ENCODE measurements at regions not wholly inside any gene's neighbourhood (a gene's known extent, or its start where the extent isn't known, plus 50 kb on each side); places are given as distances from the start of the nearest gene placed in this dataset.

DNA sequence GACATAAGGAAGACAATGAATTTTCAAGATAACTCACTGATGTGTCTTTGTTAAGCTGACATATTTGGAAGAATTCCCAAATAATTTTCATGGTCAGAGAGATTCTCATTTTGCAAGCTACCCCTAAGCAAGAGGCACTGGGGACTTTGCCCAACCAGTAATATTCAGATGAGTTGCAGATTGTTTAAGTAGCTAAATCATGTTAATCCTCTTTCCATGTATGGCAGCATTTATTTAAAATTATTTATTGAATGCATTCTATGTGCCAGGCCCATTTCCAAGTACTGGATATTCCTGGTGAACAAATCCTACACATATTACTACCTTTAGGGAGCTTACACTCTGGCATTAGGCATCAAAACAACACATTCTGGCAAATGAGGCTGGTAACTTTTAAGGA lies 56.5 kb upstream of the BACH1 start:
- TF ChIP-seq POLR2AphosphoS5 (IDR thresholded peaks at IDR 0.05; ENCODE audit: low read depth, low read length) = no peak
- no peak for TF ChIP-seq POLR2A (IDR thresholded peaks at IDR 0.05; ENCODE audit: low read depth, low read length)

Measured in GM12891 (cell line).